Activated T-cell treated with anti-CD3 and anti-CD28 coated beads for 4 hours (primary cell): ENCODE measurements at regions not wholly inside any gene's neighbourhood (a gene's known extent, or its start where the extent isn't known, plus 50 kb on each side); places are given as distances from the start of the nearest gene placed in this dataset.
A peak's percentile ranks its signal among the peaks of the same experiment; 100 is the strongest.
"Not testable (repeated sequence)": the region's sequence is repeated elsewhere in the genome, so short reads cannot be mapped to it uniquely, and the experiment has no call there.

Experiments
- DNase-seq: peaks from one replicate; pipeline ENCODE4 v3.0.0-alpha.2; 2020

DNA sequence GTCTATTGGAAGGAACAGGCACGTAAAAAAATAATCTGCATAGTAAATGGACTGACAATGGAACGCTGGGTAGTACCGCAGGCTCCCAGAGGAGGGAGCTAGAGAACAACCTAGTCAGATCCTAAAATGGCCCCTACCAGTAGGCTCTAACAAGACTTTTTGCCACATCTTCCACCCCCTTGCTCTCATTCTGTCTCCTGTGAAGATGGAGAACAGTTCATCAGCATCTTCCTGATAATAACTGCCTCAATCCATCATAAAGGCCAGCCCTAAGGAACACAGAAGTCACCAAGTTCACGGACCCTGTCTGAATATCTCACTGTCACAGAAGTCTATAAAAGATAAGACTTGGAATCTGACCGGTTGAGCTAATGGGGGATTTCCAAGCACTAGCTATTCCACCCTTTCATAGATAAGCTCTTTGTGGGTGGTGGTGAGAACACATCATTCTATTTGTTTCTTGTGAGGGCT lies 133.4 kb downstream of the SLC1A3 start:
- peak; percentile 44 for DNase-seq

DNA sequence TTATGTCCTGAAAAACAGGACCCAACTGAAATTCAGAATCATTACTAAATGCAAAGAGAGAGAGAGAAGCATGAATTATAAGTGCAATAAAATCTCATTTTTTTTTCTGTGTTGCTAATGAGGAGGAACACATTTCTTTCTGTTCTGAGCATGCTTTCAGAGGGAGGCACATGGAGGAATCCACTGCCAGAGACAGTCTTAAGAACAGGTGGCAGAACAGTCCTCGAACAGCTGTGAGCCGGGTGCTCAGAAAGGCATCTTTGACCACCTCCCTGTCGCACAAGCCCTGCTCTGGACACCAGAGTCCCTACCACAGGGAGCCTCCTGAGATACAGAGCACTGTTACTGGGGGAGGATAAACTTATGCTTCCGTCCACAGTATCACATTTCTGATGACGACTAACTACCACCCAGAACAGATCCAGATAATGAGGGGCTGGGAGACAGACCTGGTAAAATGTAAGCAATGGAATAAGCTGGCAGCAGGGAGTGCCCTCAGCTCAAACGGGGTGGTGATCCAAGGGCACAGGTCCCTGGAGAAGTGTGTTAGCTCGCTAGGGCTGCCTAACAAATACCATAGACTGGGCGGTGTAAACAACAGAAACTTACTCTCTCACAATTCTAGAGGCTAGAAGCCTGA lies 134.0 kb downstream of the SLC1A3 start:
- DNase-seq = no peak

DNA sequence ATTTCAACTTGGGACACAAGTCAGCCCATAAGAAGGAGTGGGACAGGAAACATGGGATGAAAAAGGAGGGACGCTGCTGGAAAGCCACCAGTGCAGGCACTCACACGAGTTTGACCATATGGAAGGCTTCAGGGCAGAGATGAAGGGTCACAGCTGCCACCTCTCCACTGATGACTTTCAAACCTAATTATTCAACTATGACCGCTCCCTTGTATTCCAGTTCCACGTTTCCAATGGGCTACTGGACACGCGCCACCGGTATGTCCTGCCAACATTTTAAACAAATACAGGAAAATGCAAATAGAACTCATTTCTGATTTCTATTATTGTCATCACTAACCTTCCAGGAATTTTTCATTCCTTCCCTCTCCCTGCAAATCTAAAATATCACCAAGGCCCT lies 134.7 kb downstream of the SLC1A3 start:
- no peak for DNase-seq

DNA sequence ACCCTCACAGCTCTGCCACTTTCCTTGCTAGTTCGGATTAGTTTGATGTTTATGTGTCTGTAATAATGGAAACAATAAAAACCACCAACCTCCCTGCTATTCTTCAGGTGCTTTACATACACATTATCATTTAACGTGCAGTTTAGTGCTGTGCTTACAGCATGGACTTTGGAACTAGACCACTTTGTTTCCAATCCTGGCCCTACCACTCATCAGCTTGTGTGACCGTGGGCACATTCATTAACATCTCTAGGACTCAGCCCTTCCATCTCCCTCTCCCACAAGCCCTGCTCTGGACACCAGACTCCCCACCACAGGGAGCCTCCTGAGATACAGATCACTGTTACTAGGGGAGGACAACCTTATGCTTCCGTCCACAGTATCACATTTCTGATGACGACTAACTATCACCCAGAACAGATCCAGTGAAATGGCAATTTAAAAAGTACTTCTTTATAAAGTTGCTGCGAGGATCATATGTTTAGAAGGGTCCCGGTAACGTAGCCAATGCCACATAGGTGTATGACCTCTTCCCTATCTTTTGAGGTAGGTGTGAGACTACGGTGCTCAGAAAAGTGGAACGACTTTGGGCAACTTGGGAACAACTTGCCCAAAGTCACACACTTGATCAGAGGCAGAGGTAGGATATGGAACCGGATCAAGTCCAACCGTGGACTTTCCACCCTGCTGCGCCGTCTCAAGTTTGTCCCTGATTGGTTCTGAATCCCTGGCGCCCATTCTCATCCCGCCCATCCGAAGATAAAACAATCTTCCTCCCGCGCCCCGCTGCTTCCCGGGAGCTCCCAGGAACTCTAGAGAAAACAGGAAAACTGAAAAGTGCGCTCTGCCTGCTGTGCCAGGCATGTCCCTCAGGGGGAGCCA lies 132.4 kb upstream of the NIPBL start:
- no peak for DNase-seq

DNA sequence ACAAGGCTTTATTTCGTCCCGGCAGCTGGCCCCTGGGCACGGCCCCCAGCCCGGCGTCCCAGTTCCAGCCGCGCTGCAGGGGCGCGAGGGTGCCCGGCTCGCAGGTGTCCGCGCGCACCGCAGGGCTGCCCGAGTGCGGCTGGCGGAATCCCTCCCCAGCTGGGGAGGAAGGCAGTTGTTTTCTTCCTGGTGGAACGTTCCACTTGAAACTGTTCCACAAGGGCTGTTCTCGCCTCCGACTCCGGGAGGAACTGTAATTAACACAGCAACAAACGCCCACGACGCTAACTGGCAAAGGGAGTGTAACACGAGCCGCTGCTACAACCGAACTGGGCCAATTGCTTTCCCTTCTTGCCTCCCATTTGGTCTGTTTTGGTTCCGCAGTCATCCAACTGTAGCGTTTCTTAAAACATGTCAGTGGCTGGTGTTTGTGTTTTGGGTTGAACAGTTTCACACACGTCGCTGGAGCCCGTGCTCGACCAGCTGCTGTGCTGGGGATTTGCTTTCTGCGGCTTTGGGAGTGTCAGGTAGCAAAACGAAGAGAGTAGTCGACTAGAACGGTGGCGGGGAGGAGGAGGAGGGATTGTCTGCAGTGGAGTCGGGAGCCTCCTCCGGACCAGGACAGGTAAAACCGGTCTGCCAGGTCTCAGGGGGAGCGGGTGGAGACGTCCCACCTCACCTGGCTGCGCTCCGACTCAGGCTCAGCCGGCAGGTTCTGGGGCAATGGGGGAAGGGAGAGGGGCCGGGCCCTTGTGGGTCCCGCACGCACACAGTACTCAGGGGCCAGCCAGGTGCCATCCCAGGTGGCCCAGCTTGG lies 131.6 kb upstream of the NIPBL start:
- DNase-seq = no peak

DNA sequence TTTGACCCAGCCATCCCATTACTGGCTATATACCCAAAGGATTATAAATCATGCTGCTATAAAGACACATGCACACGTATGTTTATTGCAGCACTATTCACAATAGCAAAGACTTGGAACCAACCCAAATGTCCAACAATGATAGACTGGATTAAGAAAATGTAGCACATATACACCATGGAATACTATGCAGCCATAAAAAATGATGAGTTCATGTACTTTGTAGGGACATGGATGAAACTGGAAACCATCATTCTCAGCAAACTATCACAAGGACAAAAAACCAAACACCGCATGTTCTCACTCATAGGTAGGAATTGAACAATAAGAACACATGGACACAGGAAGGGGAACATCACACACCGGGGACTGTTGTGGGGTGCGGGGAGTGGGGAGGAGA lies 128.8 kb upstream of the NIPBL start:
- DNase-seq = not testable (repeated sequence)

DNA sequence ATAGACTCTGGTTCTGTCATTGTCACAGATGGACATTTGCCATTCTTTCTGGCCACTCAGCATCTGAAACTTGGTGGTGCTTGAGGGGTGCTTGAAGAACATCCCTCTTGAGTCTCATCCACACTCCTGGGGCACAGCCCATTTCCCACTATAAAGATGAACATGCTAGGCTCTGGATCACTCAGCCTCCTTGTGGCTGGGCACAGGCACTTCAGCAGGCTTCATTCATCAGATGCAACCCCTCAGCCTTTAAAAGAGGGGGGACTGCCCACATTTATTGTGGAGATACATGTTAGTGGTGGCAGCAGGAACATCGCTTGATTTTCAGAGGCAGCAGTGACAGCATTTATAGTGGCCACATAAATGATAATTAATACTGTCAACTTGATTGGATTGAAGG lies 124.7 kb upstream of the NIPBL start:
- DNase-seq = no peak

DNA sequence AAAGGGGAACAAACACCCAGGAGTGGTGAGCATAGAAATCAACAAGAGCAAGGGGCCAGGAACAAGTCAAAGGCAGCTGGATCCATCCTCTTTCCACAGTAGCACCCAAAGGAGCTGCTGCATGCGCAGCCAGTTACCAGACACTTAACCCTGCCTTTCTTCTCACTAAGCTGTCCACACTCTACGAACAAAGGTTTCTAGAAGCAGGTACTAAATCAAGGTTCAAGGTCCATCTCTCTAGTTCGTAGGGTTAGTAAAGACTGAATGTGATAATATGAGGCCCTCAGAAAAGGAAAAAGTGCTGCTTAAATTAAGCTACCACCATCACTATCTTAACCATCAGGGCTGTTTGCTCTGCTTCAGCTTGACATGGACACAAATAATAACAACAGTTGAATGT lies 121.2 kb upstream of the NIPBL start:
- DNase-seq = no peak

DNA sequence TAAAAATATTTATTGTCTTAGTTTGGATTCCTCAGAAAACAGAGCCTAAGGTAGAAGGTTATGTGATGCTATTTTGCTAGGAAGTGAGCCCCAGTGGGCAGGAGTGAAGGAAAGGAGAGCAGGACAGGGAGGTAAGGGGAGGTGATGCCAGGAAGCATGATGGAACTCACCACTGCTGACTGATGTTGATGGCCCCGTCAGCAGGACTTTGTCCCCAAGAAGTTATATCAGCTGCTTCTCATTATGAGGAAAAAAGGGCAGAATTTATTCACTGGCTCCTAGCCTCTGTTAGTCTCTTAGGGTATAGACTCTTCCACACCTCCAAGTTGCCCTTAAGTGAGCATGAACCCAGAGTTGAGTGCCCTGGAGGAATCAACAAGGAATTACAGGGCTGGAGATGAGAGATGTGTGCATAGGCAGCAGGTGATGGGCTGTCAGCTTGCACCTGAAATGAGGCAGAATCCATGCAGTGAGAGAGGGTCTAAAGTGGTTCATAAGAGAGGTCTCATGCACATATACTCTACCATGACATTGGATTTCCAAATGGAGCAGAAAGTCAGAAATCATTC lies 120.6 kb upstream of the NIPBL start:
- no peak for DNase-seq

DNA sequence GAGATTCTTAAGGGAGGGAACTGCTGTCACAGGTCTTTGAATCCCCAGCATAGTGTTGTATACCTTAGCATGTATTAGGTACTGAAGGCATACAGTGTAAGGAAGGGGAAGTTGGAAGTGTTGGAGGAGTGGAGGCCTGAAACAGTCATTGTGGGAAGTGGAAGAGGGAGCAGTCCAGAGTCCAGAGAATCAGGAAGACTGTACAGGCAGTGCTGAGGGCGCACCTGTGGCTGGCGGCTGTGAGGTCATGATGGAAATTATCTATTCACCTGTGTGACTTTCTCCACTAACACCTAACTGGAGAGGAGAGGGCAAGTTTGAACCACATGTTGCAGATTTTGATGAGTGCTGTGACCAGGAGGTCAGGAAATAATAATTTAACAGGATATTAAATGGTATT lies 119.7 kb upstream of the NIPBL start:
- DNase-seq = no peak

DNA sequence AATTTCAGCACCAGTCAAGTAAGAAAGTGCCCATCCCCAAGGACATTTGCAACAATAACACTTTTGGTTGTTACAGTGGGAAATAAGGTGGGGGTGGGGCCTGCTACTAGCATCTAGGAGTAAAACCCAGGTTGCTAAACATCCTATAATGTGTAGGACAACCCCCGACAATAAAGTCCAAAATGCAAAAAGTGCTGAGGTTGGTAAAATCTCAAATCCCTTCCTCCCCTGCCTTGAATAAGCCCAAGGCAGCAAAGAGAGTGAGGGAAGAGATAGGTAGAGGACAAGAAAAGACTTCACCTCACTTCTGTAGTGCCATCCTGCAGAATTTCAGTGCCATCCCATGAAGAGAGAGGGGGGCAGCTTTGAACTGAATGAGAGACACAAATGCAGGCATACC lies 117.5 kb upstream of the NIPBL start:
- DNase-seq = no peak

DNA sequence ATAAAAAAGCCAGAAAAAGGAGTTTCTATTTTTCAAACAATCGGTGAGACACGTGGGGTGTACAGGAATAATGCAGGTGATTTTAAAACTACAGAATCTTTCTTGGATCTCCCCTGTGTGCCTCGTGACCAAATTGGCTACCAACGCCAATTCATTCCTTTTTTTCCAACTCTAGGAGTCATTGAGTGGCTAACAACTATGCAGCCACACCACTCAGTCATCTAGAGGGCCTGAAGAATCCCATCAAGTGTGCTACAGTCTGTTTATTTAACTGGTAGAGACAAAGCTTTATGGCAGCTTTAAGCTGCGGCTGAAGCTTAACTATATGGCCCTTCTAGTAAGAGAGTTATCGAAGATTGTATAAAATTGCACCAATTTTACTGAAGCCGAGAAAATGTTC lies 113.1 kb upstream of the NIPBL start:
- DNase-seq = no peak

DNA sequence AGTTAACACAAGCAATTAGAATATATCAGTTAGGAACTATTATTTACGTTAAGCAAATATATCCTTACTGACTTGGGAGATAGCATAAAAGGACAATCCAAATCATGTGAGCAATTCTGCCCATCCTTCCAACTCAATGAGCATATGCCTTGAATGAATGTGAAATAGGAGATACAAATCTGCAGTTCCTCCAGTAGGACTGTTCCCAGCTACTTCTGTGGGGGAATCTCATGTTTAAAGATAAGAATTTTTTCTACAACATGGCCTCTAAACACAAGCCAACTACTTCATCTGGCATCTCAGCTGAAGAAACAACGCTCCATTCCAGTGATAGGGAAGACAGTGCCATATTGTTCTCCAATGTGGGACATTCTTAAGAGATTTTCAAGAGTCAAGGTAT lies 110.7 kb upstream of the NIPBL start:
- no peak for DNase-seq

DNA sequence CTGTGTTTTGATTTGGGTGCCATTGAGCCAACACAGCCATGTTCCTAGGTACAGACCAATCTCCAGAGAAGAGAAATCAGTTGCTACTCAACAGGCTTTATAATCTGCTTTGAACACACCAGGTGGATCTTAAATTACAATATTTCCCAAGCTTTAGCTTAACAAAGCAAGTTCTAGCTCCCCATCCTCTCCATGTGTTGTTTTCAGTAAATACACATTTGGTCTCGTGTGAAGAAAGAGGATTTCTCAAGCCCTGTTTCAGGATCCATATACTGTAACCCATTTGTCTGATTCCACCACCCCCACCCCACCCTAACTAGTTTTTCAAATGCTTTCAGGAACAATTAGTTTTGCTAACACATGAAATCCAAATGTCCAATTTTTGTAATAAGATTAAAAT lies 109.6 kb upstream of the NIPBL start:
- DNase-seq = no peak

DNA sequence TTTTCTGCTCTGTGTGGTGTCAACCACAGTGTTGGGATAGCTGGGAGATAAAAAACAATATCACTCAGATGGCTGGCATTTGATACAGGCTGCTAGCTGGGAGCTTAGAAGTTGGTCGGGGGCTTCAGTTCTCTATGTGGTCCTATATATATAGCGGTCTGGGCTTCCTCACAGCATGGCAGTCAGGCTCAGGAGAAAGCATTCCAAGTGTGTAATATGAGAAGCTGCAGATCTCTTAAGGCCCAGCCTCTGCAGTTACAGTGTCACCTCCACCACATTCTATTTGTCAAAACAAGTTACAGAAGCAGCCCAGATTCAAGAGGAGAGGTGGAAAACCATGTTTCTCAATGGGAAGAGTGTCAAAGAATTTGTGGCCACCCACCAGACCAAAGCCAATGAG lies 108.1 kb upstream of the NIPBL start:
- no peak for DNase-seq

DNA sequence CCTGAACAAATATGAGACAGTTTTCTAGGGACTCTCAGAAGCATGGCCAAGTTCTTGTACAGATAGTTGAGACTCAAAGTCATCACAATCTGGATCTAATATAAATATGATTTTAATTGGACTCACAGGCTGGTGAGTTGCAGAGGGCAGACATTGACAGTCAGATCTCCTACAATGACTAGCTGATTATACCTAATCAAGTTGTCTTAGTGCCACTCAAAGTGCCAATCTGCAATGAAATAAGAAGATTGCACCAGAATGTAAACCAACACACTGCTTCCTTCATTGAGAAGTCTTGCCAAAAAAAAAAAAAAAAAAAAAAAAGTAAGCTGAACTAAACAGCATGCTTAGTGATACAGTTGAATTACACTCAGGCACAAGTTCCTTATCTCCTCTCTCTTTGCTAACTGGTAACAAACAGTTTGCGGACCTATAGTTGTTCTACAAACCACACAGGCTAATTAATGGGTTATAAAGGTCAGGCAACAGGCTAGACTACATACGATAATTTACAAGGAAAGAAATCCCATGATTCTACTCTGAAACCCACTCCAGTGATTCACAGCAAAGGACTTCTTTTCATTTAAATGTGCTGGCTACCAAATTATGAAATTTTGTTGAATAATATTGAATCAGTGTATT lies 107.3 kb upstream of the NIPBL start:
- DNase-seq = no peak

DNA sequence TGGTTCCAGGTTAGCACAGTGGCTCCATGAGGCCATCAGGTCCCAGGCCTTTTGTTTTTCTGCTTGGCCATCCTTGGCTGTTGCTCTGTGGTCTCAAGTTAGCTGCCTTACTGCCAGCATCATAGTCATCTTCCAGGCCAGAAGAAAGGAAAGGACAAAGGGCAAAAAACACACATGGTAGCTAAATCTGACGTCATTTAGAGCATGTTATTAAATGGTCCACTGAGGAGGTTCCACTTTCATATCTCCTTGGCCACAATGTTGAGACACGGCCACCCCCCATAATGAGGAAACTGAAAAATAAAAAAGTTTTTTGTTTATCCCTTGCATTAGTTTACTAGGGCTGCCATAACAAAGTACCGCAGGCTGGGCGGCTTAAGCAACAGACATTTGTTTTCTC lies 106.4 kb upstream of the NIPBL start:
- DNase-seq = no peak

DNA sequence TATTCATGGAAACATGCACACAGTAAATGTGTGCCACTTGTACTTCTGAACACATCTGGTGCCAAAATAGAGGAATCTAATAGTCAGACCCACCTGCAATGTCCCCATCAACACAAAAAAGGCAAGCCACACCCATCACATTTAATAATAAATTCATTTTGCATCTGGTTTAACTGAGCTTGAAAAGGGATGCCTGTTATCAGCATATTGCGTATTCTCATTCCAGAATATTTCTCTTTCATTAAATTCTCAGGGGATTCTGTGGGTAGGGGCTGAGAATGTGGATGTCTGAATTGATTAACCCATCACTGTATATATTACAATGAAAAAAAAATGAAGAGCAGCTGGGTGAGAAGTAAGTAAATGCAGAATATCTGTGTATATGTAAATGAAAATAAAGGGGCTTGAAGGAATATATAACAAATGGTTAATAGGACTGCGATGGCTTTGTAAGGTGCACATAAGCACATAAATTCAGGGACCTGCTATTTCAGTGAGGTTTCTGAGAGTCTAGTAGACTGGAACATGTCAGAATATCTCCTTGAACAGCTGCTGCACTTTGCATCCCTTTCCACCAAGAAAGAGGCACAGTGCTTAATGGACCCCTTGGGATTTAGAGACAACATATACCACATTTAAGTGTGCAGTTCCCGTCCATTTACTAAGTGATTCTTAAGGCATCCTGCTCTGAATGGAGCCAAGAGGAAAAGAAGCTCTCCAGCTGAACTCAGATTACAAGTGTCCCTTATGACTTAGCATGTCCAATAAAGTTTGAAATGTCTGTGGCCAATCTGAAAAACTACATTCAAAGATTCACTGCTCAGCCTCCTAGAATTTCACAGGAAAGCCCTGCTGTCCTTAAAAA lies 104.1 kb upstream of the NIPBL start:
- DNase-seq = no peak

DNA sequence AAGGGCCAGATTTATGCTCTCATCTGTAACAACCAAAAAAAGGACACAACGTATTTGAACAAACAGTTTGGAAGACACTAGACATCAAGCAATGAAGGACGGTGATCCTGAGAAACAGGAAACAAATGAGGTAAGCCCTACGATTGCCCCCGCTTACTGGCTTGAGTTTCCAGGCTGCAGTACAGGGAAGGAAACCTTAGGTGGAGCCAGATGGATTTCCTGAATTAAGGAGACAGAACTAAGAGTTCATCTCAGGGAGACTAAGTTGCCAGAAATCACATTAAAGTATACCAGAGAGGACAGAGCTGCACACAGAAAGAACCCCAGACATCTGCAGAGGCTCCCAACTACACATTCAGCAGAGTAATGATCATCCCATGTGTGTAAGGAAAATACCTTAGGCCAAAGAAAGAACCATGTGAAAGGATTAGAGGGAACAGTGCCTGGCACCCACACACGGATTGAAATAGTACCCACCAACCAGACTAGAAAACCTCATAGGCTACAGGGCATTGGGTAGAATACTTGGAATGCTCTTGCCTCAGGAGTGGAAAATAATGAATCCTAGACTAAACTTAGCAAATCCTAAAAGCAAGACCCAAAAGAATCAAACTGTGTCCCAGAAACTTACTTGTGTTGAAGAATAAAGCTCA lies 99.3 kb upstream of the NIPBL start:
- DNase-seq = no peak

DNA sequence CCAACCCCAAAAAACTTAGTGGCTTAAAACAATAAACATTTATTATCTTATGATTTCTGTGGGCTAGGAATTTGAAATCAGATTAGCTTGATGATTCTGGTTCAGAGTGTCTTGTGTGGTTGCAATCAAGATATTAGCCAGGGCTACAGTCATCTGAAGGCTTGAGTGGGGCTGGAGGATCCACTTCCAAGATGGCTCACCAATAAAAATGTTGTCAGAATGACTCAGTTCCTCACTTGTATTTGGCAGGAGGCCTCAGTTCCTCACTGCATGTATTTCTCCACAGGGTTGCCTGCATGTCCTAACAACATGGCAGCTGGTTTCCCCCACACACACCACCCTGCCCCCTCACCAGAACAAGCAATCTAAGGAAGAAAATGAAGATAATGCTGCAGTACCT lies 98.2 kb upstream of the NIPBL start:
- no peak for DNase-seq

DNA sequence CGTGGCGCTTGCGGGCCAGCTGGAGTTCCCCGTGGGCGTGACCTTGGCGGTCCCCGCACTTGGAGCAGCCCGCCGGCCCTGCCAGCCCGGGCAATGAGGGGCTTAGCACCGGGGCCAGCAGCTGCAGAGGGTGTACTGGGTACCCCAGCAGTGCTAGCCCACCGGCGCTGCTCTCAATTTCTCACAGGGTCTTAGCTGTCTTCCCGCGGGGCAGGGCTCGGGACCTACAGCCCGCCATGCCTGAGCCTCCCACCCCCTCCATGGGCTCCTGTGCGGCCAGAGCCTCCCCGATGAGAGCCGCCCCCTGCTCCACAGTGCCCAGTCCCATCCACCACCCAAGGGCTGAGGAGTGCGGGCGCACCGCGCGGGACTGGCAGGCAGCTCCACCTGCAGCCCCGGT lies 94.0 kb upstream of the NIPBL start:
- DNase-seq = not testable (repeated sequence)
